Amniotic stem cell (primary cell): ENCODE measurements at regions not wholly inside any gene's neighbourhood (a gene's known extent, or its start where the extent isn't known, plus 50 kb on each side); places are given as distances from the start of the nearest gene placed in this dataset.
A peak's percentile ranks its signal among the peaks of the same experiment; 100 is the strongest.

Experiments
- DNase-seq: peaks from one replicate; lab custom pipeline; 2025; lab: John Stamatoyannopoulos, UW

DNA sequence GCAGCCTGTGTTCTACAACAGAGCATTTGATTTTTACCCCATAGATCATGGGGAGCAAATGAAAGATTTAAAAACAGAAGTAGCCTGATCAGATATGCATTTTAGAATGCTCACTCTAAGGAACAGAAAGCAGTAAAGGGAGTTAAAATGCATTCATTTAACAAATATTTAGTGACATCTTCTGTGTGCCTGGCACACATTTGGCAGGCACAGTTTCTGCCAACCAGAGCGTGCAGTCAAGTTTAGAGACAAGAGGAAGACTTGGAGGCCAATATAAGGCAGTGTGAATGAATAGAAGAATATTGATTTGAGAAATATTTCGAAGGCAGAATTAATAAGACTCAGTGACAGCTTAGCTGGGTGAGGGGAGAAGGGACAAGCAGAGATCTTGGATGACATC lies 210.1 kb downstream of the KDR start:
- DNase-seq, result no peak

DNA sequence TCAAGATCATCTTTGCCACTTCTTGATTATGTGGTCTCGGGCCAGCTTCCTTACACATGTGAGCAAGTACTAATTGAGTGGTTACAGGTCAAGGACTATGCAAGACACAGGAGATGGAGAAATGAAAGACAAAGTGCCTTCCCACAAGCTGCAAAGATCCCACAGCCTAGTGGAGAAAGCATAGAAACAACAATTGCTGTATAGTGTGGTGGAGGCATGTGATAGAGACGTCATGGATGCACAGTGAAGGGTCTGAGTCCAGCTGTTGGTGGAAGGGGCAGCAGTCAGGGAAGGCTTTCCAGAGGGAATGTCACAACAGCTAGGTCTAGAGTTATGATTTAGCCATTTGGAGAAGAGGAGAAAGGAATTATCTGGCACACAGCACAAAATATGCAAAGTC lies 210.6 kb downstream of the KDR start:
- DNase-seq, result no peak

DNA sequence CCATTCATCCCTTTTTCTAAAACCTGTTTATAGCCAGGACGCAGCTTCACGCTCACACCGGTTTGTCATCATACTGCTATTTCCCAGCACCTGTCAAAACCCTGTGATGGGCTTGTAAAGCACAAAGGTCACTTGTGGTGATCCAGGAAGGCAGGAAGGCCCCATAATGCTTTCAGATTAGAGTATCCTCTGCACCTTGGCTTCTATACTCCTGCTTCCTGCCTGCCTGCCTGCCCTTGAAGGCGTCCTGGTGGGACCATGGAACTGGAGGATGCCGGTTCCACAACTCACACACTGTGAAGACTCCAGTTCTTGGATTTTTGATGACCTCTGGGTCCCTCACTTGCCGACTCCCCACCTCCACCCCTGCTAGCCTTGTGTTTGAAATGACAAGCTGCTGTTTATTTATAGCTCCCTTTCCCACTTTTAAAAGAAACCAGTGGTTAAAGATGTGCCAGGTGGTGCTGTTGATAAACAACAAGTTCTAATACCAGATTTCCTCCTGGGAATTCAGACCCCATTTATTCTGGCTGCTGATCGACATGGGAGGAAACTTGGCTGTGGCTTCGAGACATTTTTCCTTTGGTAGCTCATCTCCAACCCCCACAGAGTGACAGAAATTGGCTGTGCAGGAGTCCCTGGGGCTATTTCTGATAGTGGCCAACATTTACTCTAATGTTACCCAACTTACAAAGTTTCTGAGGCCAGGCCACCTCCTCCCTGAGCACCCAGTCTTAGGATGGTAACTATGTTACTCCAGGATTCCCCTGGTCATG lies 211.5 kb downstream of the KDR start:
- DNase-seq, result no peak

DNA sequence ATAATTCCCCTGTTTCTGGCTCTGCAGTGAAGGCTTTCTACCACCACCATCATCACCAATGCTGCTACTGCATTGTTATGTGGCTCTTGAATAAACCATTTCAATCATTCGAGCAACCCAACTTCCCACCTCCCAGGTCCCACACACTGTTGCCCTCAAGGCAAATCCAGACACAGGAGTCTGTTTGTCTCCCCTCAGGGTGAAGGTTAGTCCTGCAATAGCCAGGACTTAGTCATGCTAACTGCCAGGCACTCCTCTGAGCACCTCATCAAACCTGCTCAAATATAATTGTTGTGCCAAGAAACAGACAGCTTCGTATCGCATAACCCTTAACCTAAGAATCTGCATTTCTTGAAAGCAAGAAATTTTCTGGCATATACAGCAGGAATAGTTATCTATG lies 213.2 kb downstream of the KDR start:
- DNase-seq, result no peak

- DNase-seq, result no peak
These were observed 215.4 kb downstream of the KDR start for GRCh38 chr4:54909961-54910360.

GRCh38 chr4:54908763-54909162 lies 216.6 kb downstream of the KDR start:
- DNase-seq, result no peak

- DNase-seq, result no peak
These were observed 220.4 kb downstream of the KDR start for GRCh38 chr4:54904953-54905352.

DNA sequence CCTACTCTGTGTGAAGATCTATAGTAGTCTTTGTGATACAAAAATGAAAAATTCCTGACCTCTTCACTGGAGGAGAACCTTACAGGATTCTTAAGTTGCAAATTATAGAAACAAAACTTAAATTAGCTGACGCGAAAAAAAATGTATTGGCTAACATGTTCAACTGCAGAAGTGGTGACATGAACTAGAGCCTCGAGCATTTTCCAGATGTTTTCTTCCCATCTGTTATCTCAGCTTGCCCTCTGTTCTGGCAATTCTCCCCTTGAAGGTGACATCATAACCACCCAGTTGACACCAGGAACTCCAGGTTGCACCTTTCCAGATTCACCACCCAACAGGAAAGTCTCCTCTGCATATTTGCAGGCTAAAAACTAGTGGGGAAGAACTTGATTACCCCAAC lies 222.4 kb downstream of the KDR start:
- no peak for DNase-seq

DNA sequence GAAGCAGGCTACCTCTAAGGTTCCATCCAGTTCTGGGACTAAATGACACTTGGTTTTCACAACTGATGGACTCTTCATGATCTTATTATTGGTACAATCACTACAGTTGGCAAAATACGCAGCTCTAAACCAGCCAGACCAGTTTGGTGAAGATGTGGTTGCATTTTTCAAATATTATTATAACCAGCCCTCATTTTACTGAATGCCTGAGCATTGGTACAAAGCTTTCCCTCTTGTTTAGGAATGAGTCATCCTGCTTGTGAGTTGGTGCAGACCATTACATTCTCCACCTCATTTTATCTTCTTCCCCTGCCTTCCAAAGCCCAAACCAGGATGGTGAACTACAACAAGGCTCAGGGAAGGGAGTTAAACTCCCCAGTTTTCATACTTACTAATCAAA lies 223.1 kb downstream of the KDR start:
- no peak for DNase-seq

GRCh38 chr4:54901202-54901601 lies 224.2 kb downstream of the KDR start:
- DNase-seq, result no peak

DNA sequence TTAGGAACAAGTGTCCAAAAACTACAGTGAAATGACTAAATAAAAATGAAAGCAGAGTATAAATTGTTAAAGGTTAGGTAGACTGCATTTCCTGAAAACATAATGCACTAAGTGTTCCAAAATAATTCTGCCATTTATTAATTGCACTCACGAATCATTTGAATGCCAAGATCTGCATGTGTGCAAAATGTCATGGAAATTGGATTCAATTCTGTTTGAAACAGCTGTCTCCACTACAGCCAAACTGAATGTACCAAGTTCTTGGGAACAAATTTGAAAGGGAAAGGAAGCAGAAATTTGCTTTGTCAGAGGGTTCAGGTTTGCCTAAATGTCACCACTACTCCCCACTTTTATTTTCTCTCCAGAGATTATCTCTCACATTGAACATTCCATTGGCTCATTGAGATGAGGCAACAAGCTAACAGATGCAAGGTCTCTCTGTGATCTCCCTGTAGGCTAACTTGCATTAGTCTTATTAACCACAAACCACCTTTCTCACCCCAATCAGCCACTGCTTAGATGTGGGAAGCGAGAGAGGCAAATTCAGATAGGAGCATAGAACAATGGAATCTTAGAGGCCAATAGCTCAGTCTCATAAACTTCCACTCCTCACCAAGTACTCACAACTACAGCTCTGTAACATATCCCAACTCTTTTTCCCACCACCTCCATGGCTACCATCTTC lies 226.6 kb downstream of the KDR start:
- no peak for DNase-seq

DNA sequence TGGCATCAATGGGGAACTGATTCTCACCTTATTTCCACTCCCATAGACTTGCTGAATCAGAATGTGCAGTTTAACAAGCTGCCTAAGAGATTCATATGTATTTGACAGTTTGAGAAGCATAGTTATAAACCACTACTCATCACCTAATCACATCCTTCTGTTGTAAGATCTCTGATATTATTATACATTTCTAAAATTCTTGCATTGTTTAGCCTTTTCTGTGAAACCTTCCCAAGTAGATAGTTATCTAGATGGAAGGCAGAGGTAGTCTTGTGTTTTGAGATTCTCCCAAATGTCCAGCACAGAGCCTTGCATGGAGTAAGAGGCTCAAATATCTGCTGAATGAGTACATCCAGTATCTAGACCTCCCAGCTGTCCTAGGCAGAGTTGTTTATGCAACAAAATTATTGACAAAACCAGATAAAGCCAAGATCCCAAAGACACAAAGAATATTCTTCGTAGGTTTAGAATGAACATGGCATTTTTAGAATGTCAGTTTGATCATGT lies 227.3 kb downstream of the KDR start:
- DNase-seq, result no peak

DNA sequence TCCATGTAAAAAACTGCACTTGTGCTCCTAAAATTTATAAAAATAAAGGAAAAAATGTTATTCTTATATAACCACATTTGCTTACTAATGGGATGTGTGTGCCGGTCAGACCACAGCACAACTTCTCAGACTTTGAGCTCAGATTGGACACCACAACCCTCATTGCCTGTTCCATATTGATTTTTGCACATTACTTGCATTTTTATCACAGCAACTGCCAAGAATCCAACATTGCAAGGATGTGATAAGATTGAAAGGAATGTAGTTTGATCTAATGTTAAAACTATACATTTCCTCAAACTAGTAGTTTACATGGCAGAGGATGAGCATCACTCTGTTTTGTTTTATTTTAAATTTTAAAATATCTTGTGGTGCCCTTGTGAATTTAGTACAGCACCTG lies 227.8 kb downstream of the KDR start:
- no peak for DNase-seq

- no peak for DNase-seq
These were observed 224.9 kb downstream of the KIT start for GRCh38 chr4:54882616-54883015.

GRCh38 chr4:54879576-54879975 lies 221.8 kb downstream of the KIT start:
- peak; percentile 12 for DNase-seq

GRCh38 chr4:54877006-54877405 lies 219.2 kb downstream of the KIT start:
- DNase-seq, result no peak

GRCh38 chr4:54872261-54872660 lies 214.5 kb downstream of the KIT start:
- DNase-seq, result no peak

DNA sequence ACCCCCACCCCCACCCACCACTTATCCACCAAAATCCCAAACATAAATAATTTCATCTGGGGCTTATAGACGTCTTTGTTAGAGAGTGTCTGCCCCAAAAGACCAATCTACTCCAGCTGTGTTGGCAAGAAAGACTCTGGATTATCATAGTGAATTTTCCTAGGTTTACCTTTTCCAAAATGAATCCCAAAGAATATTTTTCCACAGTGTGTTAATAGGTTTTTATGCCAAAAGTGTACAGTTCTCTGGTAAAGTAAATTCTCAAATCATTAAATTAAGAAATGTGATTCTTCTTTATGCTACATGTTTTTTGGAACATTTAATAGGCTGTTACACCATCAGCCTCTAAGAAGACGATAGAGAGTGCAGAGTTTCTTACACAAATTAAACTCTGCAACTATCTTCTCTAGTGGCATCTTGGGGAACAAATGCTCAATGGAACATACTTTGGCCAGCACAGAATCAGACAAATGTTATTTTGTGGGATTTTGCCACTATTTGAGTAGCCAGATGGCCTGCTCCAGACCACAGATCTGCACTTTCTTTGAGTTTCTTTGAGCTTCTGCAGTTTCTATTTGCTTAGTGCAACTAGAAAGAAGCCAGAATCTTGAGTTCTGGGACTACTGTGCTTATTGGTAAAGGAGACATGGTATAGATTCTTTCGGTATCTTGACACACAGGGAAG lies 206.0 kb downstream of the KIT start:
- DNase-seq, result no peak

GRCh38 chr4:54861201-54861600 lies 203.4 kb downstream of the KIT start:
- DNase-seq, result no peak

DNA sequence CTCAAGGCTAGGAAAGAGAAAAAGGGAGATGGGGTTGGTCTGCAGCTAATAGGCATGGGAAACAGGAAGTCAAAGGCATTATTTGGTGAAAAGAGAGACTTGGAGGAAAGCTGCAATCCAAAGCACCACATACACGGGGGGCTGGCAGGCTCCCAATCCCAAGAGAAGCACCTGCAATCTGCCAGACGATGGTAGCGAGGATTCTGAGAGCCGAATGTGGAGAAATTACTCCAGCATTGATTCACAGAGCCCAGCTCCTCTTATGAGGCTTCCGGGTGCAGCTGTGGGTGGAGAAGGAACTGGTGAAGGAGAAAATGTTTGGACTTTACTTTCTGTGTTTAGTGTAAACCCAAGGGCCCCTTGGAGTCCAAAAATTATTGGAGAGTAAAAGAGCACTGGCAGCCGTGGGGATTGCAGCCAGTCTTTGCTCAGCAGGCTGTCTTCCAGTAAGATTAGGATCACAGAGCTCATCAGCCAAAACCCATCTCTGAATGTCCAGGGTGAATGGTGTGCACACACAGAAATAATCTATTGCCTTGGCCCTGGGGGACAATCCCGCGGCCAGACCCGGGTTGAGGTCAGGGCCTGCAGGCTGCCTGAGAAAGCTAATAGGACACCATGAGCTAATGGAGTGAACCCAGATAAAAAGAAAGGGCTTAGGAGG lies 197.6 kb downstream of the KIT start:
- DNase-seq, result no peak

DNA sequence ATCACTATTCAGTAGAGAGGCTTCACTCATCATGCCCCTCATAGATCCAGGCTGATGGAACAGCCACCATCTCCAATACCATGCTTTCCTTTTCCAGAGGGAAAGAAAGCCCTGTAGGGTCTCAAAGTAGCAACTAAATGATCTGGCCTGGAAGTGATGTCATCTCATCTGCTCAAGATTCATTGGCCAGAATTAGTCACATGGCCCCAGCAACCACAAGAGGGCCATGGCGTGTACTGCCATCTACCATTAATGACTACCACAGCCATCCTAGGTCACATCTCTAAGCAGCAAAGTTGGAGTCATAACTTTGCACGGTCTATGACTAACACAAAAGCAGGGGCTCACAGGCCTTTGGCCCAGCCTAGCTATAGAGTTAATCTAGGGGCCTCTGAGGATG lies 194.8 kb downstream of the KIT start:
- no peak for DNase-seq

DNA sequence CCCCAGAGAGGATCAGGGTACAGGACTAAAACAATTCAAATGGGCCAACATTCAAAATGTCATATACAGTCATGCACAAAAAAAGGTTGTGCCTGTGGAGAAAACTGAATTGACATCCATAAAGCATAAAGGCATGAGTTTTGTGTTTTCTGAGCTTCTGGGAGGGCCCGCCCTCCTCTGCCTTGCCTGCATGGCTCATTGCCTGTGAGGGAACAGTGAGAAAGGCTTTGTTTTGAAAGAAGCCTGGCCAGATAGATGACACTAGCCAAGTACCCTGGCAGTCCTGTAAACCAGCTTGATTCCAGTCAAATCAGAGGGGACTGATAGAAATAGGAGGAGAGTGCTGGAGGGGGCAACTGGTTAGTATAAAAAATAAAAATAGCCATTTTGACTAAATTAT lies 194.3 kb downstream of the KIT start:
- no peak for DNase-seq

GRCh38 chr4:54844911-54845310 lies 187.2 kb downstream of the KIT start:
- no peak for DNase-seq
